B cell (primary cell): ENCODE measurements at regions not wholly inside any gene's neighbourhood (a gene's known extent, or its start where the extent isn't known, plus 50 kb on each side); places are given as distances from the start of the nearest gene placed in this dataset.

Experiments used
- ATAC-seq: fragments of 200-7000 bp; cut with Tn5 transposase; one replicate; pipeline ENCODE4 v1.10.0; 2021; ENCODE audit warnings: low read depth, mild to moderate bottlenecking, moderate number of reproducible peaks, moderate library complexity
- CTCF ChIA-PET: fragments of 350-600 bp; sonication (Branson Sonifier 250); formaldehyde crosslinking; loops from one replicate; lab custom pipeline; 2021; ENCODE audit warnings: antibody characterized with exemption, inconsistent platforms; lab: Charles Lee
- POLR2A ChIA-PET: fragments of 350-600 bp; sonication (Branson Sonifier 250); formaldehyde crosslinking; loops from one replicate; lab custom pipeline; 2021; ENCODE audit warnings: antibody characterized with exemption; lab: Charles Lee
- DNase-seq: peaks from one replicate; pipeline ENCODE4 v3.0.0; 2013
- H2AFZ ChIP-seq: 2 replicates; pipeline ENCODE4 v1.6.1; 2012; ENCODE audit warnings: mild to moderate bottlenecking, low read depth, low read length; ENCODE audit not compliant: insufficient read depth, poor library complexity, severe bottlenecking
- H3K27ac ChIP-seq, 2 donors: 1 replicate in 1 of 2; 2 replicates in 1 of 2; pipeline ENCODE4 v1.5.1; 2012 to 2013; ENCODE audit warnings: low read length in 2 of 2, mild to moderate bottlenecking in 2 of 2, moderate library complexity in 1 of 2
- H3K27me3 ChIP-seq, 4 experiments: fragments of 200-600 bp in 1 of 4; sonication (generic) in 1 of 4; replicated peaks in 1 of 4; 1 replicate in 2 of 4; 2 replicates in 2 of 4; pipeline versions ENCODE4 v1.6.1 to v1.7.0; 2013 to 2016; ENCODE audit warnings: low read length in 3 of 4, mild to moderate bottlenecking in 2 of 4, mixed read lengths in 1 of 4, moderate library complexity in 1 of 4; ENCODE audit not compliant: insufficient read depth in 4 of 4, control insufficient read depth in 3 of 4; ENCODE audit errors: control extremely low read depth in 1 of 4
- H3K36me3 ChIP-seq, 2 experiments: replicated peaks in 1 of 2; 1 replicate in 1 of 2; 2 replicates in 1 of 2; pipeline versions ENCODE4 v1.6.1 to v1.7.1; 2013; ENCODE audit warnings: low read length in 1 of 2; ENCODE audit not compliant: insufficient read depth in 2 of 2, control insufficient read depth in 1 of 2; ENCODE audit errors: control extremely low read depth in 1 of 2, extremely low read depth in 1 of 2
- H3K4me1 ChIP-seq, 2 donors: fragments of 200-600 bp in 1 of 2; sonication (generic) in 1 of 2; 1 replicate in 1 of 2; 2 replicates in 1 of 2; pipeline versions ENCODE4 v1.5.1 to v1.6.1; 2013 to 2017; ENCODE audit warnings: low read length in 2 of 2; ENCODE audit not compliant: control insufficient read depth in 2 of 2, insufficient read depth in 2 of 2
- H3K4me2 ChIP-seq: replicated peaks from 2 replicates; pipeline ENCODE3; 2012; ENCODE audit warnings: mild to moderate bottlenecking, low read depth, low read length; ENCODE audit not compliant: poor library complexity, severe bottlenecking
- H3K4me3 ChIP-seq, 5 experiments: fragments of 200-600 bp in 1 of 5; sonication (generic) in 1 of 5; 1 replicate in 3 of 5; 2 replicates in 2 of 5; pipeline versions ENCODE4 v1.5.1 to v1.7.0; 2011 to 2016; ENCODE audit warnings: low read length in 4 of 5, mild to moderate bottlenecking in 4 of 5, low read depth in 2 of 5, control low read depth in 1 of 5, moderate library complexity in 1 of 5; ENCODE audit not compliant: insufficient read depth in 1 of 5; ENCODE audit errors: control extremely low read depth in 1 of 5, extremely low read depth in 1 of 5
- H3K79me2 ChIP-seq: fragments of 200-600 bp; sonication (generic); one replicate; pipeline ENCODE4 v1.6.0; 2016; ENCODE audit warnings: low read length; ENCODE audit not compliant: control insufficient read depth, insufficient read depth
- H3K9ac ChIP-seq: fragments of 200-600 bp; sonication (generic); 2 replicates; pipeline ENCODE4 v1.6.1; 2017; ENCODE audit warnings: mild to moderate bottlenecking, low read length, moderate library complexity
- H3K9me3 ChIP-seq, 3 donors: one replicate each; pipeline versions ENCODE4 v1.6.1 to v1.7.1; 2013; ENCODE audit warnings: low read length in 2 of 3; ENCODE audit not compliant: control insufficient read depth in 2 of 3, insufficient read depth in 1 of 3; ENCODE audit errors: control extremely low read depth in 1 of 3
- H4K20me1 ChIP-seq: 2 replicates; pipeline ENCODE4 v1.6.0; 2012; ENCODE audit warnings: mild to moderate bottlenecking, low read length; ENCODE audit not compliant: insufficient read depth, control insufficient read depth, poor library complexity, severe bottlenecking
- H3K27ac Mint-ChIP-seq: one replicate; pipeline ENCODE4 v1.8.0; 2021; ENCODE audit warnings: mixed read lengths
- H3K27me3 Mint-ChIP-seq: one replicate; pipeline ENCODE4 v1.8.0; 2021; ENCODE audit warnings: mixed read lengths
- H3K4me1 Mint-ChIP-seq: one replicate; pipeline ENCODE4 v1.8.0; 2021; ENCODE audit warnings: mixed read lengths
- H3K4me3 Mint-ChIP-seq: one replicate; pipeline ENCODE4 v1.8.0; 2021; ENCODE audit warnings: mixed read lengths
- H3K9me3 Mint-ChIP-seq: one replicate; pipeline ENCODE4 v1.8.0; 2022; ENCODE audit warnings: mixed read lengths; ENCODE audit not compliant: insufficient read depth
- EZH2 ChIP-seq: IDR thresholded peaks from 2 replicates; pipeline ENCODE4 v1.6.1; 2012; ENCODE audit warnings: borderline replicate concordance, low read depth, mild to moderate bottlenecking, moderate library complexity, low read length; ENCODE audit not compliant: insufficient read depth, poor library complexity, severe bottlenecking
- WGBS: methylation state at CpG from one replicate; pipeline ENCODE4 v1.1.5; 2013; ENCODE audit warnings: missing lambda C conversion rate; ENCODE audit not compliant: insufficient coverage; 5-methylcytosine and 5-hydroxymethylcytosine counted together
- intact Hi-C: fragments of 100-400 bp; cut with micrococcal nuclease; formaldehyde crosslinking; loops from one replicate; pipeline ENCODE4 v1.10.0; 2022
- TF ChIP-seq, protein P1 (sequence below): fragments of 200-600 bp; IDR thresholded peaks from one replicate; pipeline ENCODE4 v1.8.0; 2022; ENCODE audit warnings: antibody characterized with exemption, mild to moderate bottlenecking

DNA sequence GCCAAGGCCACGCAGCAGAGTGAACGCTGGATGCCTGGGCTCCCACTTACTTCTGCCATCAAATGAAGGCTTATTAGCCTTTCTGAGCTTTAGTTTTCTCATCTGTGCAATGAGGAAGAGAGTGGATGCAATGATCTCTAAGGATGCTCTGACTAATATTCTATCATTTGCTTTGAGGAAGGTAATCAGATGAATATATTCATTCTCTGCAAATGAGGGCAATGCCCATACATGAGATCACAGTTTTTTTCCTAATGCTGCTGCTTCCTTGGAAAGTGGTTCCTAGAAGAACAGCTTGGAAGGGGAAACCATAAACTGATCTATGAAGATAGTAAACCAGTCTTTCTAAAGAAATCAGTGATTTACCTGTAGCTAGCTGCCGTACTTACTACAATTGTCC lies 152.4 kb downstream of the NSG2 start:
- H3K27me3 Mint-ChIP-seq, result no peaks in the 10 kb centered on the region
- Histone ChIP-seq H3K9ac (no peak overlapping the region), H4K20me1 (no peaks in the 10 kb centered on the region), H3K4me3 (no peak overlapping the region), H3K79me2 (no peaks in the 10 kb centered on the region), H2AFZ (no peak overlapping the region), H3K4me1 (no peaks in the 10 kb centered on the region), H3K4me2 (no peak overlapping the region), H3K27ac (no peak overlapping the region), H3K36me3 (no peaks in the 10 kb centered on the region), H3K27me3 (peaks cover 0 to 1% (median 0%) of the 10 kb centered on the region in 4 experiments), H3K9me3 (peaks cover 0 to 4% (median 0%) of the 10 kb centered on the region in 3 donors)
- TF ChIP-seq EZH2, result no peak
- TF ChIP-seq, protein P1, sequence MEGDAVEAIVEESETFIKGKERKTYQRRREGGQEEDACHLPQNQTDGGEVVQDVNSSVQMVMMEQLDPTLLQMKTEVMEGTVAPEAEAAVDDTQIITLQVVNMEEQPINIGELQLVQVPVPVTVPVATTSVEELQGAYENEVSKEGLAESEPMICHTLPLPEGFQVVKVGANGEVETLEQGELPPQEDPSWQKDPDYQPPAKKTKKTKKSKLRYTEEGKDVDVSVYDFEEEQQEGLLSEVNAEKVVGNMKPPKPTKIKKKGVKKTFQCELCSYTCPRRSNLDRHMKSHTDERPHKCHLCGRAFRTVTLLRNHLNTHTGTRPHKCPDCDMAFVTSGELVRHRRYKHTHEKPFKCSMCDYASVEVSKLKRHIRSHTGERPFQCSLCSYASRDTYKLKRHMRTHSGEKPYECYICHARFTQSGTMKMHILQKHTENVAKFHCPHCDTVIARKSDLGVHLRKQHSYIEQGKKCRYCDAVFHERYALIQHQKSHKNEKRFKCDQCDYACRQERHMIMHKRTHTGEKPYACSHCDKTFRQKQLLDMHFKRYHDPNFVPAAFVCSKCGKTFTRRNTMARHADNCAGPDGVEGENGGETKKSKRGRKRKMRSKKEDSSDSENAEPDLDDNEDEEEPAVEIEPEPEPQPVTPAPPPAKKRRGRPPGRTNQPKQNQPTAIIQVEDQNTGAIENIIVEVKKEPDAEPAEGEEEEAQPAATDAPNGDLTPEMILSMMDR, result no peak
- intact Hi-C loops, result no loop called here
- DNase-seq (no peak), ATAC-seq (no peak)
- no peak overlapping the region for H3K4me3 Mint-ChIP-seq
- H3K4me1 Mint-ChIP-seq, result no peaks in the 10 kb centered on the region
- no peak overlapping the region for H3K27ac Mint-ChIP-seq
- ChIA-PET POLR2A (no interaction called here), CTCF (no interaction called here)
- 92% methylated on average over 2 of the region's 3 CpGs for WGBS
- peaks cover 2% of the 10 kb centered on the region for H3K9me3 Mint-ChIP-seq

DNA sequence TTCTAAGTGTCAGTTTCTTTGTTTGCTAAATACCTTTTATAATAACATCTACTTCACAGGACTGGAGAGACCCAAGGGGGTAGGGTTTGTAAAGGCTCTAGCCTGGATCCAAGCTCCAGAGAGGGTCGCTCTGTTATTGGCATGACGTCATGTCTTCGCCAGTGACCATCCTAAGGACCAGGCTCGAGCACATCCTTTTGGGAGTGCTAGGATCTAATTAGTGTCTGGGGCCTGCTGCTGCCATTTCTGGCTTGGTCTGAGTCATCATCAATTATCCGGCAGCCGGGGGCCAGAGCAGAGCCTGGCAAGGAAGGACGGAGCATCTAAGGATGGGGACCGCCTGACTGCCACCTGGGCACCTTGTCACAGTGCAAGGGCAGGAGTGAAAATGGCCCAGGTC lies 153.0 kb downstream of the NSG2 start:
- POLR2A ChIA-PET, result no interaction called here
- Histone ChIP-seq H3K36me3 (no peaks in the 10 kb centered on the region), H3K9me3 (peaks cover 0 to 7% (median 0%) of the 10 kb centered on the region in 3 donors), H3K9ac (no peak overlapping the region), H3K79me2 (no peaks in the 10 kb centered on the region), H3K4me1 (no peaks in the 10 kb centered on the region), H3K27ac (no peak overlapping the region), H3K4me2 (no peak overlapping the region), H2AFZ (no peak overlapping the region), H3K4me3 (no peak overlapping the region), H4K20me1 (no peaks in the 10 kb centered on the region), H3K27me3 (peaks cover 0 to 3% (median 0%) of the 10 kb centered on the region in 4 experiments)
- Mint-ChIP-seq H3K27me3 (no peaks in the 10 kb centered on the region), H3K4me3 (no peak overlapping the region), H3K9me3 (peaks cover 2% of the 10 kb centered on the region), H3K4me1 (no peaks in the 10 kb centered on the region), H3K27ac (no peak overlapping the region)
- 78% methylated on average over 8 of the region's 8 CpGs for WGBS
- ATAC-seq (no peak), DNase-seq (no peak)
- no peak for TF ChIP-seq EZH2
- TF ChIP-seq, protein P1, result no peak
- CTCF ChIA-PET, result no interaction called here
- intact Hi-C loops, result no loop called here
